ENCODE measurements at regions not wholly inside any gene's neighbourhood (a gene's known extent, or its start where the extent isn't known, plus 50 kb on each side); places are given as distances from the start of the nearest gene placed in this dataset.

GRCh38 chr22:49715450-49715849, 112.2 kb downstream of the BRD1 start:
- Histone ChIP-seq H2AFZ (ENCODE audit: low read length) (no peak overlapping the region), H3K9me3 (ENCODE audit: low read length) (no peaks in the 10 kb centered on the region), H3K4me2 (ENCODE audit: low read depth, low read length) (no peak overlapping the region), H3K4me1 (ENCODE audit: insufficient read depth, low read length) (no peaks in the 10 kb centered on the region), H4K20me1 (ENCODE audit: insufficient read depth, low read length) (0 out of 2 replicates have a peak, but pooled peaks cover 8% of the 10 kb centered on the region), H3K79me2 (ENCODE audit: insufficient read depth, low read length) (no peaks in the 10 kb centered on the region), H3K27me3 (ENCODE audit: control insufficient read depth in 1 of 2, insufficient read depth in 2 of 2, low read length in 2 of 2) (peaks cover 8 to 67% of the 10 kb centered on the region in 2 experiments), H3K27ac (ENCODE audit: extremely low read length, insufficient read depth, low read length) (no peak overlapping the region), H3K9ac (ENCODE audit: insufficient read depth, low read depth, low read length) (no peak overlapping the region), H3K36me3 (replicated peaks in 1 of 2; ENCODE audit: control insufficient read depth in 1 of 2, insufficient read depth in 2 of 2, low read length in 2 of 2) (no peaks in the 10 kb centered on the region), H3K4me3 (replicated peaks in 1 of 3; ENCODE audit: insufficient read depth in 1 of 3, low read depth in 2 of 3, low read length in 3 of 3) (no peak overlapping the region)
- ATAC-seq (no peak; the same call in 2 of the 3 replicates), FAIRE-seq (no peak), DNase-seq (ENCODE audit: low spot score) (no peak)
- intact Hi-C loops (cut with micrococcal nuclease; ENCODE audit: unreplicated experiment) (no loop called here), in situ Hi-C loops (cut with HindIII; ENCODE audit: extremely low pct_ligation_motif_present, low pct_unique_long_range_greater_than_20kb) (no loop called here)
- 6% methylated on average over 1 of the region's 3 CpGs for WGBS (ENCODE audit: low lambda C conversion rate)
- TF ChIP-seq FOSL2 (CRISPR knock-in tag; IDR thresholded peaks at IDR 0.05) (peak; percentile 67), ZNF597 (CRISPR knock-in tag; IDR thresholded peaks at IDR 0.05) (no peak)
- ChIA-PET CTCF (ENCODE audit: low intra/inter-chr PET ratio, low total read pairs) (no interaction called here), POLR2A (no interaction called here)
- BruUV-seq (replicated peaks): no TSS peak

GRCh38 chr22:49713003-49713402, 114.7 kb downstream of the BRD1 start:
- Histone ChIP-seq H3K4me2 (ENCODE audit: low read depth, low read length) (no peak overlapping the region), H2AFZ (ENCODE audit: low read length) (no peak overlapping the region), H3K4me1 (ENCODE audit: insufficient read depth, low read length) (no peaks in the 10 kb centered on the region), H3K36me3 (replicated peaks in 1 of 2; ENCODE audit: control insufficient read depth in 1 of 2, insufficient read depth in 2 of 2, low read length in 2 of 2) (no peaks in the 10 kb centered on the region), H3K9me3 (ENCODE audit: low read length) (no peaks in the 10 kb centered on the region), H4K20me1 (ENCODE audit: insufficient read depth, low read length) (0 out of 2 replicates have a peak, but pooled peaks cover 8% of the 10 kb centered on the region), H3K79me2 (ENCODE audit: insufficient read depth, low read length) (no peaks in the 10 kb centered on the region), H3K27ac (ENCODE audit: extremely low read length, insufficient read depth, low read length) (no peak overlapping the region), H3K9ac (ENCODE audit: insufficient read depth, low read depth, low read length) (no peak overlapping the region), H3K4me3 (replicated peaks in 1 of 3; ENCODE audit: insufficient read depth in 1 of 3, low read depth in 2 of 3, low read length in 3 of 3) (no peak overlapping the region), H3K27me3 (ENCODE audit: control insufficient read depth in 1 of 2, insufficient read depth in 2 of 2, low read length in 2 of 2) (peaks cover 1 to 45% of the 10 kb centered on the region in 2 experiments; a peak in 4 of 5 replicates)
- no peak for ATAC-seq
- intact Hi-C loops (cut with micrococcal nuclease; ENCODE audit: unreplicated experiment) (no loop called here), in situ Hi-C loops (cut with HindIII; ENCODE audit: extremely low pct_ligation_motif_present, low pct_unique_long_range_greater_than_20kb) (no loop called here)
- BruUV-seq (replicated peaks): no TSS peak
- CTCF ChIA-PET (ENCODE audit: low intra/inter-chr PET ratio, low total read pairs): no interaction called here
- FAIRE-seq: no peak
- 31% methylated on average over 9 of the region's 15 CpGs for WGBS (ENCODE audit: low lambda C conversion rate)
- DNase-seq (ENCODE audit: low spot score): no peak
- POLR2A ChIA-PET: no interaction called here
- TF ChIP-seq SUZ12 (IDR thresholded peaks at IDR 0.05; ENCODE audit: low read depth, low read length): no peak
- TF ChIP-seq ARNT2 (CRISPR knock-in tag; IDR thresholded peaks at IDR 0.05; ENCODE audit: low read depth): no peak
- no peak for TF ChIP-seq ZBTB44 (CRISPR knock-in tag; IDR thresholded peaks at IDR 0.05)
- TF ChIP-seq ZNF605 (CRISPR knock-in tag; IDR thresholded peaks at IDR 0.05): no peak
- no peak for TF ChIP-seq NCOA1 (CRISPR knock-in tag; IDR thresholded peaks at IDR 0.05)
- no peak for TF ChIP-seq ZNF574 (CRISPR knock-in tag; IDR thresholded peaks at IDR 0.05)
- TF ChIP-seq TEF (CRISPR knock-in tag; IDR thresholded peaks at IDR 0.05): no peak
- TF ChIP-seq ZBTB14 (CRISPR knock-in tag; IDR thresholded peaks at IDR 0.05): no peak
- no peak for TF ChIP-seq HNRNPL (IDR thresholded peaks at IDR 0.05; ENCODE audit: low read depth, low read length)
- TF ChIP-seq RARA (CRISPR knock-in tag; IDR thresholded peaks at IDR 0.05): no peak

Measured in HepG2 (cell line).